Natural killer cell (primary cell): ENCODE measurements at regions not wholly inside any gene's neighbourhood (a gene's known extent, or its start where the extent isn't known, plus 50 kb on each side); places are given as distances from the start of the nearest gene placed in this dataset.

Experiments
- ATAC-seq, 3 donors: fragments of 150-1000 bp in 2 of 3; fragments of 200-7000 bp in 1 of 3; cut with Tn5 transposase; 1 replicate in 1 of 3; 2 replicates in 2 of 3; pipeline ENCODE4 v1.10.0; 2021; ENCODE audit warnings: mild to moderate bottlenecking in 2 of 3, moderate library complexity in 2 of 3
- DNase-seq, 2 donors: peaks; one replicate each; pipeline versions ENCODE4 v3.0.0 to v3.0.0-alpha.2; 2013 to 2021; ENCODE audit warnings: mixed read lengths in 1 of 2
- H3K27ac ChIP-seq: one replicate; pipeline ENCODE4 v1.5.1; 2013; ENCODE audit warnings: mild to moderate bottlenecking, low read length
- H3K27me3 ChIP-seq: one replicate; pipeline ENCODE4 v1.6.1; 2013; ENCODE audit warnings: low read length; ENCODE audit not compliant: control insufficient read depth, insufficient read depth
- H3K36me3 ChIP-seq: one replicate; pipeline ENCODE4 v1.6.1; 2013; ENCODE audit warnings: low read length; ENCODE audit not compliant: control insufficient read depth, insufficient read depth
- H3K4me1 ChIP-seq: one replicate; pipeline ENCODE4 v1.6.1; 2013; ENCODE audit warnings: low read length; ENCODE audit not compliant: control insufficient read depth, insufficient read depth
- H3K4me3 ChIP-seq: one replicate; pipeline ENCODE4 v1.5.1; 2013; ENCODE audit warnings: low read length
- H3K9me3 ChIP-seq: one replicate; pipeline ENCODE4 v1.6.1; 2013; ENCODE audit warnings: low read length; ENCODE audit not compliant: control insufficient read depth, insufficient read depth
- H3K27ac Mint-ChIP-seq, 2 donors: one replicate each; pipeline ENCODE4 v1.8.0; 2022; ENCODE audit warnings: mild to moderate bottlenecking in 2 of 2, mixed read lengths in 2 of 2, moderate library complexity in 1 of 2
- H3K27me3 Mint-ChIP-seq, 2 donors: one replicate each; pipeline ENCODE4 v1.8.0; 2022; ENCODE audit warnings: low read depth in 2 of 2, mixed read lengths in 2 of 2
- H3K36me3 Mint-ChIP-seq: one replicate; pipeline ENCODE4 v1.8.0; 2022; ENCODE audit warnings: mixed read lengths
- H3K4me1 Mint-ChIP-seq, 2 donors: one replicate each; pipeline ENCODE4 v1.8.0; 2022; ENCODE audit warnings: mixed read lengths in 2 of 2
- H3K4me3 Mint-ChIP-seq: one replicate; pipeline ENCODE4 v1.8.0; 2022; ENCODE audit warnings: mild to moderate bottlenecking, moderate library complexity, mixed read lengths
- H3K9me3 Mint-ChIP-seq, 2 donors: one replicate each; pipeline ENCODE4 v1.8.0; 2022; ENCODE audit warnings: mixed read lengths in 2 of 2
- CTCF ChIP-seq: fragments of 200-600 bp; IDR thresholded peaks from one replicate; pipeline ENCODE4 v1.8.0; 2022; ENCODE audit warnings: antibody characterized with exemption
- WGBS: methylation state at CpG from one replicate; pipeline ENCODE4 v1.1.7; 2013; ENCODE audit warnings: missing lambda C conversion rate; ENCODE audit not compliant: insufficient coverage; 5-methylcytosine and 5-hydroxymethylcytosine counted together
- intact Hi-C: fragments of 100-400 bp; cut with micrococcal nuclease; formaldehyde crosslinking; loops from one replicate; pipeline ENCODE4 v1.14.2; 2022

DNA sequence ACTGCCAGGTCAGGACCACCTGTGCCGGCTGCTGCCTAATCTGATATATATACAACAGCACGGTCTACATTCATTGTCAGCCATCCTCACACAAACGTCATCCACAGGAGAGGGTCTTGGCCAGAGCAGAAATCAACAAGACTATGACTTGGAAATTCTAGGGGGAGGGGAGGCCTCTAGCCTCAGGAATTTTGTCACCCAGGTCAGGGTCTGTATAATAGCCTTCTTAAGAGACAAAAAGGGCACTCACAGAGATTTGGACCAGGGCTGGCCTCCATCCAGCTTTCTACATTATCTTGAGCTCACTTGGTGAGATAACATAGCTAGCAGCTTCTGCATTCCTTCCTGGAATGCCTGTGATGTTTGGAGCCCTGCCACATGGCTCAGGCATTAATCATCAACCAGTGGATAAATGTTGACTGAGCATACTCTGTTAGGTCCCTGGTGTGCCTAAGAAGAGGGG lies 50.4 kb upstream of the CTIF start:
- Mint-ChIP-seq H3K4me3 (no peak overlapping the region), H3K27me3 (peaks cover 17 to 68% of the 10 kb centered on the region in 2 donors), H3K27ac (no peak overlapping the region), H3K4me1 (peaks cover 2% of the 10 kb centered on the region in 2 donors), H3K9me3 (no peaks in the 10 kb centered on the region), H3K36me3 (no peaks in the 10 kb centered on the region)
- WGBS: 79% methylated on average over 3 of the region's 3 CpGs
- Histone ChIP-seq H3K9me3 (no peaks in the 10 kb centered on the region), H3K4me1 (no peaks in the 10 kb centered on the region), H3K36me3 (no peaks in the 10 kb centered on the region), H3K4me3 (no peak overlapping the region), H3K27me3 (no peaks in the 10 kb centered on the region), H3K27ac (no peak overlapping the region)
- intact Hi-C loops: no loop called here
- no peak for TF ChIP-seq CTCF
- ATAC-seq (no peak), DNase-seq (no peak)

DNA sequence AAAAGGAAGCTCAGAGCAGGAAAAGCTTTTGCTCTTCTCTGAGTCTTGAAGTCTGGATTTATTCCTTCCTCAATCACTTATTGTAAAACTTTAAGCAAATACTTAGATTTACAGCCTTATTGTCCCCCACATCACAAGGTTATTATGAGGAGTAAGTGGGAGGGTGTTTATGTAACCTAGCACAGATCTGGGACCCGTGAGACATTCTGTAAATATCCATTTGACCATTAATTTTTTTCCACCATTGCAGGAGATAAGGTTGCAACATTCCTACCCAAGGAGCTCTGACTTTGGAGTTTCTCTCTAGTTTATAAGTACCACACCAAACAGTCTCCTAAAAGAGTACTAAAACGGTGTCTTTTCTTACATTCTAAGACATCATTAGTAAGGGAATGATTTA lies 52.1 kb upstream of the CTIF start:
- H3K27me3 Mint-ChIP-seq: peaks cover 12 to 55% of the 10 kb centered on the region in 2 donors
- no peaks in the 10 kb centered on the region for H3K36me3 Mint-ChIP-seq
- H3K4me3 Mint-ChIP-seq: no peak overlapping the region
- no peaks in the 10 kb centered on the region for H3K4me1 ChIP-seq
- H3K9me3 Mint-ChIP-seq: no peaks in the 10 kb centered on the region
- no CpG with 5 or more reads among the region's 2 CpGs for WGBS
- ATAC-seq (no peak), DNase-seq (no peak)
- H3K9me3 ChIP-seq: no peaks in the 10 kb centered on the region
- intact Hi-C loops: no loop called here
- no peak for TF ChIP-seq CTCF
- H3K27ac Mint-ChIP-seq: no peak overlapping the region
- H3K4me1 Mint-ChIP-seq: no peaks in the 10 kb centered on the region
- no peaks in the 10 kb centered on the region for H3K27me3 ChIP-seq
- no peak overlapping the region for H3K27ac ChIP-seq
- no peaks in the 10 kb centered on the region for H3K36me3 ChIP-seq
- no peak overlapping the region for H3K4me3 ChIP-seq

- DNase-seq (no peak), ATAC-seq (no peak)
- no peaks in the 10 kb centered on the region for H3K9me3 ChIP-seq
- intact Hi-C loops: no loop called here
- no peak overlapping the region for H3K27ac ChIP-seq
- H3K4me3 ChIP-seq: no peak overlapping the region
- no peaks in the 10 kb centered on the region for H3K36me3 ChIP-seq
- H3K4me1 ChIP-seq: no peaks in the 10 kb centered on the region
- H3K9me3 Mint-ChIP-seq: no peaks in the 10 kb centered on the region
- H3K27me3 Mint-ChIP-seq: peaks cover 16 to 56% of the 10 kb centered on the region in 2 donors
- 77% methylated on average over 5 of the region's 5 CpGs for WGBS
- H3K4me1 Mint-ChIP-seq: no peaks in the 10 kb centered on the region
- H3K27ac Mint-ChIP-seq: no peak overlapping the region
- TF ChIP-seq CTCF: no peak
- H3K4me3 Mint-ChIP-seq: no peak overlapping the region
- H3K27me3 ChIP-seq: no peaks in the 10 kb centered on the region
- no peaks in the 10 kb centered on the region for H3K36me3 Mint-ChIP-seq
These were observed 52.9 kb upstream of the CTIF start for GRCh38 chr18:48485828-48486405.

- no peak for ATAC-seq
- intact Hi-C loops: no loop called here
- H3K9me3 ChIP-seq: no peaks in the 10 kb centered on the region
- no peaks in the 10 kb centered on the region for H3K4me1 Mint-ChIP-seq
- no peaks in the 10 kb centered on the region for H3K9me3 Mint-ChIP-seq
- no peak for TF ChIP-seq CTCF
- peaks cover 18 to 41% of the 10 kb centered on the region in 2 donors for H3K27me3 Mint-ChIP-seq
- no peak overlapping the region for H3K27ac Mint-ChIP-seq
- H3K4me1 ChIP-seq: no peaks in the 10 kb centered on the region
- H3K4me3 ChIP-seq: no peak overlapping the region
- no peaks in the 10 kb centered on the region for H3K36me3 ChIP-seq
- no peaks in the 10 kb centered on the region for H3K36me3 Mint-ChIP-seq
- no peak overlapping the region for H3K4me3 Mint-ChIP-seq
- no peaks in the 10 kb centered on the region for H3K27me3 ChIP-seq
- WGBS: no CpG with 5 or more reads among the region's 2 CpGs
- DNase-seq: no peak
- no peak overlapping the region for H3K27ac ChIP-seq
These were observed 57.7 kb upstream of the CTIF start for GRCh38 chr18:48481092-48481491.
